T47D (cell line): ENCODE measurements at regions not wholly inside any gene's neighbourhood (a gene's known extent, or its start where the extent isn't known, plus 50 kb on each side); places are given as distances from the start of the nearest gene placed in this dataset.

Source experiments
- DNase-seq, 2 experiments: peaks; one replicate each; pipeline versions ENCODE4 v3.0.0 to v3.0.0-alpha.2; 2011 to 2012; ENCODE audit warnings: low read depth in 1 of 2, low spot score in 1 of 2
- JUND ChIP-seq: IDR thresholded peaks from 2 replicates; pipeline ENCODE4 v1.6.1; 2012; ENCODE audit warnings: low read depth
- in situ Hi-C: cut with HindIII; loops from 2 replicates; pipeline ENCODE4 v1.10.0; 2016; ENCODE audit warnings: low sequenced_read_pairs, low pct_unique_long_range_greater_than_20kb

GRCh38 chr5:71932655-71933338, 174.5 kb upstream of the MAP1B start:
- TF ChIP-seq JUND = no peak
- in situ Hi-C loops = no loop called here
- peak in 1 of 2 experiments; percentile 55 for DNase-seq

- in situ Hi-C loops = no loop called here
- no peak for TF ChIP-seq JUND
- no peak for DNase-seq
Measured at GRCh38 chr5:71934322-71934721, 173.0 kb upstream of the MAP1B start.

GRCh38 chr5:71937921-71938698, 169.2 kb upstream of the MAP1B start:
- DNase-seq = no peak
- no peak for TF ChIP-seq JUND
- in situ Hi-C loops = no loop called here

- TF ChIP-seq JUND = no peak
- DNase-seq = peak; percentile 18 to 61
- in situ Hi-C loops = no loop called here
Measured at GRCh38 chr5:71938895-71939294, 168.4 kb upstream of the MAP1B start.

- TF ChIP-seq JUND = no peak
- in situ Hi-C loops = no loop called here
- DNase-seq = no peak
Measured at GRCh38 chr5:71939452-71940230, 167.6 kb upstream of the MAP1B start.

- in situ Hi-C loops = no loop called here
- DNase-seq = no peak
- TF ChIP-seq JUND = no peak
Measured at GRCh38 chr5:71943874-71944273, 163.4 kb upstream of the MAP1B start.

GRCh38 chr5:71945436-71945835, 161.8 kb upstream of the MAP1B start:
- in situ Hi-C loops = no loop called here

DNA sequence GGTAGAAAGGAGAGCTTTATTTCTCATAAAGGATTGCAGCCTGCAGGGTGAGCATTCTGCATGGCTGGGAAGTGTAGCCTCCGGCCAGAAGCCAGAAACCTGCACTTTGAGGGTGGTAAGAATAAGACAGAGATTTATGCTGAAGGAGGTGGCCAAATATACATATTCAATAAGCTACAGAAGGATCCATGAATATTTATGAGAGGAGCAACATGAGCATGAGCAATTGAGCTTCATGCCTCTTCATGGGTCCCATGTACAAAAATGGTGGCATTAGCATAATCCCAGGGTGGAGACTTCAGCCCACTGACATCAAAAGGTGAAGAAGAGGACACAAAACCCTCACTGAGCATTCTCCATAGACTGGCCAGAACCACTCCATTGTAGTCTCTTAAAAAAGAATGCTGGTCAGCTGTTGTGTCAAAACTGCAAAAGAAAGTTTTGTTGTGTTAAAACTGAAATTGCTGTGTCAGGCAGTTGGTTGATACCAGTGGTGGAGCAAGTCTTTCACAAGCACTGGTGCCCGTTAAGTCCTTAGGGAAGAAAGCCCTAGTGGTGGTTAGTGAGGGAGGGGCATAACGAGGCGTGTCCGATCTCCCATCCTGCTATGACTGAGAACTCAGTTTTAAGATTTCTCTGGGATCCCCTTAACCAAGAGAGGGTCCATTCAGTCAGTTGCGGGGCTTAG, 160.8 kb upstream of the MAP1B start:
- no peak for DNase-seq
- no peak for TF ChIP-seq JUND
- in situ Hi-C loops = no loop called here

More at GRCh38 chr5:71945436-71945835, 161.8 kb upstream of the MAP1B start:
- no peak for TF ChIP-seq JUND
- DNase-seq = no peak

DNA sequence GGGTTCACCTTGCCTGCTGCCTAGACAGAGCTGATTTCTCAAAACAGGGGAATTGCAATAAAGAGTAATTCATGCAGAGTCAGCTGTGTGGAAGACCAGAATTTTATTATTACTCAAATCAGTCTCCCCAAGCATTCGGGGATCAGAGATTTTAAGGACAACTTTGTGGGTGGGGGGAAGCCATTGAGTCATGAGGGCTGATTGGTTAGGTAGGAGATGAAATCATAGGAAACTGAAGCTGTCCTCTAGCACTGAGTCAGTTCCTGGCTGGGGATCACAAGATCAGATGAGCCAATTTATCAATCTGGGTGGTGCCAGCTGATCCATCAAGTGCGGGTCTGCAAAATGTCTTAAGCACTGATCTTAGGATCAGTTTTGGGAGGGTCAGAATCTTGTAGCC, 159.1 kb upstream of the MAP1B start:
- TF ChIP-seq JUND = no peak
- DNase-seq = no peak
- in situ Hi-C loops = no loop called here

- no peak for DNase-seq
- no peak for TF ChIP-seq JUND
- in situ Hi-C loops = no loop called here
Measured at GRCh38 chr5:71949772-71950171, 157.5 kb upstream of the MAP1B start.

DNA sequence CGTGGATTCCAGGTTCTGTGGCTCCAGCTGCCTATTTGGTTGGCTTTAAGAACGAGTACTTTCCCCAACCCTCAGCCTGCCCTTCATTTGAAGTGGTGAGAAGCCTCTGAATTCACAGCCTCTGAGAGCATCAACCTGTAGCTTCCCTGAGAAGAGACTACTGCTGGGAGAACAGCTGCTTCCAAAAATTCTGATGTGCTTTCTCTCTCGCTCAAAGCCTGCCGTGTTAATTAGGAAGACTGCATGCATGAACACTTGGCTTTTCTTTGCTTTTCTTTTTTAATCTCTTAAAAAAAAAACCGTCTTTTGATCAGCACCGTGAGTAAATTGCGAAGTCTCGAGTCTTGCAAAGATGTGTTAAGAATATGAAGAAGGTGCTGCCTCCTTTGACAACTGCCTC, 153.4 kb upstream of the MAP1B start:
- in situ Hi-C loops = no loop called here
- DNase-seq = no peak
- no peak for TF ChIP-seq JUND

DNA sequence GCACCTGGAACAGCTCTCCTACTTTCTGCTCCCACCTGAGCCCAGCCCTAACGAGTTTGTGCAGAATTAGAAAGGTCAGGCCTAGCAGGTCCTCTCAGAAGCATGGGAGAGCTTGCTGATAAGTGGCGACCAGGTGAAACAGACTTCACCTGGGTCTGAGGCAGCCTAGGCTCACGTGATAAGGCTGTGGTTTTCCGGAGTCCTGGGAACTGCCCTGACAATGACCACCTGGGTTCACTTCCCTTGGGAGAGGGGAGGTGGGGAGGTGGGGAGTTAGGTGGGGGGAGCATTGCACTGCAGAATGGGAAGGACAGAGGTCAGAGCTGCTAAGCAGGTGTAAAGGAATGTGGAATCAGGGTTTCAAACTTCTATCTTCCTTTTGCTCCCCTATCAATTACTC, 152.9 kb upstream of the MAP1B start:
- TF ChIP-seq JUND = no peak
- in situ Hi-C loops = no loop called here
- DNase-seq = no peak
